ENCODE measurements at regions not wholly inside any gene's neighbourhood (a gene's known extent, or its start where the extent isn't known, plus 50 kb on each side); places are given as distances from the start of the nearest gene placed in this dataset.
"Not testable (repeated sequence)": the region's sequence is repeated elsewhere in the genome, so short reads cannot be mapped to it uniquely, and the experiment has no call there.

- no peak for DNase-seq
Observed at GRCh38 chr7:10731253-10731773, 242.4 kb upstream of the PHF14 start.

- DNase-seq: no peak
Observed at GRCh38 chr7:10733747-10734146, 239.9 kb upstream of the PHF14 start.

- no peak for DNase-seq
Observed at GRCh38 chr7:10734595-10734994, 239.1 kb upstream of the PHF14 start.

GRCh38 chr7:10739401-10739800 is 234.3 kb upstream of the PHF14 start:
- DNase-seq: no peak

GRCh38 chr7:10740805-10741204 is 232.9 kb upstream of the PHF14 start:
- DNase-seq: no peak

DNA sequence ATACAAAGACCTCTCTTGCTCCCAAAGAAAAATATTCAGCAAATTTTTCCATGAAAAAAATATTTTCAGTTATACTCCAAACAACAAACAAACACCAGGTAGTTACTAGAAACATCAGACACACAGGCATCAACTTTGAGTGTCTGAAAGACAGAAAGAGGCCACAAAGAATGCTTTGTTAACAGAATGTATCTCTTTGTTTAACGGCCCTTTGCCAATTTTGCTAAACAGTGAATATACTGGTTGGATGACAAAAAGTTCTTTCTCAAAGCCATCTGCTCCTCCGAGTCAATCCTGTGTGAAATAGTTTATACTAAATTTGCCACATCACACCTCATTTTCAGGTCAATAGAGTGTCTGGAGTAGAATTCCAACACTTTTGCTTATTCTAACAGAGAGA is 216.7 kb upstream of the PHF14 start:
- DNase-seq: no peak

- no peak for DNase-seq
Observed at GRCh38 chr7:10759120-10759519, 214.6 kb upstream of the PHF14 start.

- DNase-seq: no peak
Observed at GRCh38 chr7:10767771-10768170, 205.9 kb upstream of the PHF14 start.

- DNase-seq: no peak
Observed at GRCh38 chr7:10770176-10770575, 203.5 kb upstream of the PHF14 start.

DNA sequence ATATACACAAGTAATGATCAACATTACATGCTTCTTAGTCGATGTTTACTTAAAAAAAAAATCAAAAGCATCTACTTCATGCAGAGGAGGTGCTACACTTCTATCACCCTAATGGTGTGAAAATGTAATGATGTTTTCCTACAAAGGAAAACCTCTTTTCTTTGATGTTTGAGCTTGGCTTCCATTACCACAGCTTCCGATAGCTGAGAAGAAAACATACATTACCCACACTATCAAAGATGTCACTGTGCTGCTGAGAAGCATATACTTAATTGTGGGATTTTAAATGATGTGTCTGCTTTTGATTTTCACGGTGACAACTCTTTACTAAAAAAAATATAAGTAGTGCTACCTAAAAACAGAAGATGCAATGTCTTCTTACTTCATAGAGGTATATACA is 200.2 kb upstream of the PHF14 start:
- no peak for DNase-seq

- no peak for DNase-seq
Observed at GRCh38 chr7:10779465-10780399, 193.9 kb upstream of the PHF14 start.

DNA sequence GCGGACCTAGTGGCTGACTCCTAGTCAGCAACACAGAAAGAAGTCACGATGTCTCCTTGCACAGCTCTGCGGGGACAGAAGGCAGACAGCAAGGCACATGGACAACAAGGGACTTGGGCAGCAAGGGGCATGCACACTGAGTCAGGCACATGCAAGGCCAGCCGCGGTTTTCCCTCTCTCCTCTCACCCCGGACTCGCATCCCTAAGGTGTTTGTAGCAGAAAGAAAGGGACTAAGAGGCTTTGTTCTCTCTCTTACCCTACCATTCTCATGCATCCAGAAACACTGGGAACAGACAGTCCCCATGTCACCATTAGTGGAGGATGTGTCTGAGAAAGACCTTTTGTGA is 193.3 kb upstream of the PHF14 start:
- DNase-seq: no peak

DNA sequence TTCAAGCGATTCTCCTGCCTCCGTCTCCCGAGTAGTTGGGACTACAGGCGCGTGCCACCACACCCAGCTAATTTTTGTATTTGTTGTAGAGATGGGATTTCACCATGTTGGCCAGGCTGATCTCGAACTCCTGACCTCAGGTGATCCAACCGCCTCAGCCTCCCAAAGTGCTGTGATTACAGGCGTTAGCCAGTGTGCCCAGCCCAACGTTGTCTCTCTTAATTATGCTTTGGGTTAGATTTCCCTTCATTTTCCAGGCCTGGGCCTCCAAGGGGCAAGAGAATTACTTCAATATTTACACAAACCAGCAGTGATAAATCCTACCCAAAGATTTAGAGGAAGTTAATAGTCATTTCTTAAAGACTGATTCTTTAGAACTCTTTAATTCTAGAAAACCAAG is 186.7 kb upstream of the PHF14 start:
- DNase-seq: not testable (repeated sequence)

GRCh38 chr7:10789170-10789569 is 184.5 kb upstream of the PHF14 start:
- DNase-seq: no peak

DNA sequence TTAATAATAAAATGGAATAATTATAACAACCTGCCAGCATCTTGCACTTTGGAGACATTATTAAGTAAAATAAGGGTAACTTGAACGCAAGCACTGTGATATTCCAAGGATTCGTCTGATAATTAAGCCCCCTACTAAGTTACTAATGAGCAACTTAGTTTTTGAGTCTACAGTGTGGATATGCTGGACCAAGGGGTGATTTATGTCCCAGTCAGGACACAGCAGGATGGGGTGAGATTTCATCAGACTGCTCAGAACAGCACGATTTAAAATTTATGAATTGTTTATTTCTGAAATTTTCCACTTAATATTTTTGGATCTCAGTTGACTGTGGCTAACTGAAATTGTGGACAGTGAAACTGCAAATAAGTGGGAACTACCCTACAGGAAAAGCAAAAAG is 182.8 kb upstream of the PHF14 start:
- no peak for DNase-seq

- no peak for DNase-seq
Observed at GRCh38 chr7:10793995-10794775, 179.5 kb upstream of the PHF14 start.

- no peak for DNase-seq
Observed at GRCh38 chr7:10797157-10797556, 176.5 kb upstream of the PHF14 start.

- DNase-seq: no peak
Observed at GRCh38 chr7:10798044-10798443, 175.6 kb upstream of the PHF14 start.

DNA sequence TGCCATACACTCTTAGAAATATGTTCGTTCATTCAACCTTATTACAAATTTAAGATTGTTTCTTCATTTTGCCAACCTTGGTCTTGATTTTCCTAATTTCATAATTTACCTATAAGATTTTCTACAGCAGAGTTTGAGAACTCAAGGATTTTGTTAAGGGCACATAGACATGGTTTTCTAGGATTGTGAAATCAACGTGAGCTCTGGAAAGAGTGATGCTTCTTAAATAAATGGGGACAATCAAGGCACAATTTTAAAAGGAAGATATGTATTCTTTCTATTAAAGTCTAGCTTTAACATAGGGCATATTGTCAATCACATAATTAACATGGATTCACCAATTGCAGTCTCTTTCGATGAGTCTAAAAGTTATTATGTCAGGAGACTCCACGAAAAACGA is 174.2 kb upstream of the PHF14 start:
- no peak for DNase-seq

- DNase-seq: no peak
Observed at GRCh38 chr7:10802011-10802410, 171.7 kb upstream of the PHF14 start.

GRCh38 chr7:10802526-10802925 is 171.1 kb upstream of the PHF14 start:
- DNase-seq: no peak

GRCh38 chr7:10803720-10804119 is 170.0 kb upstream of the PHF14 start:
- DNase-seq: no peak

- no peak for DNase-seq
Observed at GRCh38 chr7:10804770-10805169, 168.9 kb upstream of the PHF14 start.

DNA sequence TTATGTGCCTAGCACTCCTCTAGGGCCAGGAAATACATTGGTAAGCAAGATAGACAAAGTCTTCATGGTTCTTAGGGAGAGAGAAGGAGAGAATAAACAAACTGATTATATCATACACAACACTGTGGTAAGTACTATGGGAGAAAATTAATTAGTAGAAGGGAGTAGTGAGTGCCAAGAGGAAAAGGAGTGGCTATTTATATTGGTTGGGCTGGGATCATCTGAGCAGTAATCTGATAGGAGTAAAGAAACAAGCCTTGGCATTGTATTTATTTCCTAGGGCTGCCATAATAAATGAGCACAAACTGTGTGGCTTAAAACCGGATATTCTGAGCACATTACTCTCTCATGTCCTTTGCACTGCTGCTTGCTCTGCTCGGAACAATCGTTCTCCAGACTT is 158.1 kb upstream of the PHF14 start:
- no peak for DNase-seq

Measured in GDM1 (cell line).